ENCODE measurements at regions not wholly inside any gene's neighbourhood (a gene's known extent, or its start where the extent isn't known, plus 50 kb on each side); places are given as distances from the start of the nearest gene placed in this dataset.

- no peak for TF ChIP-seq CTCF (IDR thresholded peaks at IDR 0.05; ENCODE audit: borderline replicate concordance, extremely low read depth, low read length, poor library complexity, severe bottlenecking)
- TF ChIP-seq EZH2 (IDR thresholded peaks at IDR 0.05; ENCODE audit: borderline replicate concordance, low read depth, low read length, severe bottlenecking) = no peak
Observed at GRCh38 chr6:21869085-21869771, 275.7 kb downstream of the SOX4 start.
